ENCODE measurements at regions not wholly inside any gene's neighbourhood (a gene's known extent, or its start where the extent isn't known, plus 50 kb on each side); places are given as distances from the start of the nearest gene placed in this dataset.
"Not testable (repeated sequence)": the region's sequence is repeated elsewhere in the genome, so short reads cannot be mapped to it uniquely, and the experiment has no call there.

DNA sequence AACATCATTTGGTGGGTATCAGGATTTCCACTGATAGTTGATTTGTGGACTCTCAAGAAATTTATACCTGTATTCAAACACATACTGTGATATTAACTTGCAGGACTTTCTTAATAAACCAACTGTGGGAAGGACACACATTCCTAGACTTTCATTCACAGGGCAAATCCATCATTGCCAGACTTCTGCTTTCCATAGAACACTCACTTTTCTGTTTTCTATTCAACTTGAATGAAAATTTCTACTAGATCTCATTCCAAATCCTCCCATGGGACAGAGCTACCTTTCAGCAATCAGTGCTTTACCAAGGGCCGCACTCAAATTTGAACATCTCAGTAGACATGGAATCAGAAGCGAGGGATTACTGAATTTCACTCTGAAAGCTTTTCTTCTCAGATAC is 612.5 kb downstream of the IRS1 start:
- DNase-seq = no peak

DNA sequence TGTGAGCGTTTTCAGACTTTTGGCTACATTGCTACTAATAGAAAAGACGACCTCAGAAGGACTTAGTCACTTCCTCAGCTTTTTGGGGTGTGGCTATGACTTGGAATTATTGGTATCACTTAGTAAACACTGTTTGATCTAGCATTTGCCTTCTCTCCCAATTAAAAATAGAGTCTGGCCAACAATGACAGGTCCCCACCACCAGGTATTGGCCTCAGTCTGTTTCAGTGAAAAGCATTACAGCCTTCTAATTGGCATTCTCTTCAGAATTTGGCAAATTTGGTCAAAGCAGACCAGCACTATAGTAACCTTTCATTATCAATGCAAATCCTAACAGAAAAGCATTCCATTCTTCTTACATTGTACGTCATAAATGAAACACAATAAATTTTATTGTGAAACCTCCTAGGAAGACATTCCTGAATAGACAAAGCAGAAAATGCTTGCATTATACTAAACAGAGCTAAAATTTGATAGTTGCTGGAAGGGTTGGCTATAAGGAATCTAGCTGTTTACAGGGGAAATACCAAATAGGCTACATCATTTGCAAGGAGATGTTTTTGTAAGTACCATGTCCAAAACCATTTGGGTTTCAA is 613.9 kb downstream of the IRS1 start:
- DNase-seq = no peak

DNA sequence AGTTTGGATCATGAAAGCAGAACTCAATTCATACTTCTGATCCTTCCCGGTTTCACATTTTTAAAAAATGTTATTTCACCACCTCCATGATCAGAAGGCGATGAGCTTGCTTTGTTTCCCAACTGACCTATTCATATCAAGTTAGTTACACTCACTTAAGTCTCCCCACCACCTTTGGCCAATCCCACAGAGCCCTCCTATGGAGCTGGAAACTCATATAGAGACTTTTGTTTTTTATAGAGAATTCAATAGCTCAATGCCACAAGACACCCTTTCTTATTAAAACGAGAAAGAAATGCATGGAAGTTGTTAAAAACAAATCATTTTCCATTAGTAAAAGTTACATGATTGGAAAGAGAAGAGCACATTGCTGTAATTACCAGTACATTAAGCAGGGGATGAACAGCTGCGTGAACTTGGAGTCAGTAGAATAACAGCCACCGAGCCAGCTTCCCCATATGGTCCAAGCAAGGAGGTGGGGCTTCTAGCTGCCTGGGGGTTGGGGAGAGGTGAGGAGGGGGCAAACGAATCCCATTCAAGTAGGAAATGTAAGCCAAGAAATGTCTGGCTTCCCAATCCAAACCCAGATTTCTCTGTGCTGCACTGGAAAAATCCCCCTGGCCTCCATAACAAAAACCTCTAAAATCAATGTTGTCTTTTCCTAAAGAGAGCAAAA is 614.5 kb downstream of the IRS1 start:
- no peak for DNase-seq

DNA sequence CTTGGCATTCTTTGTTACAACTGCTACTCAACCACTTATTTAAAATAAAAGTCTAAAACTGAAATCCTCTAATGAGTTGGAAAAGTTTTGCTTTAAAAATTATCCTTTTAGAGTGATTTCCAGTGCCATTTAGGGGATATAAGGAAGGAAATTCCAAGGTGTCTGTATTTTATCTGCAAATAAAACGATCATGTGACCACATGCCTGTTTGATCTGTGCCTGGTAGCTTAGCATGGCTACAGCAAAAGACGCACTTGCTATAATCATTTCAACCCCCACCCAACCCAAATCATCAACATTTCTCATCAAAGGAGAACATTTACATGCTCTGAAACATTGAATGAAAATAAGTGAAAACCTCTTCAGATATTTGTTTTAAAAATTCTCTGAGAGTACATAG is 615.1 kb downstream of the IRS1 start:
- no peak for DNase-seq

DNA sequence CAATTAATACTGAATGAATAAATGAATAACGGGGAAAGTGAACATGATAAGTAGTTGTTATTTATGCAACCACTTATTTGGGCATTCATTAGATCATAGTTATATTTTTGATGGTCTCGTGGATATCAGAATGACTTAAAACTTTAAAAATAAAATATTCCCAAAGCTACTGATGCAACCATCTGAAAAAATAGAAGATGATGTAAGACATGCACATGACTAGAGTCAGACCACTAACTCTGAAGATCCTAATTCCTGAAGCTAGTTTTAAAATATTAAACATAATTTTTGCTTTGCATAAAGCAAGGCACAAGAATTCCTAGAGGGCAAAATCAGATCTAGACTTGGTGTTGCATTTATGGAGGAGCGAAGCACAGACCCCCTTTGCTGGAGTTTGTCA is 616.1 kb downstream of the IRS1 start:
- DNase-seq = no peak

DNA sequence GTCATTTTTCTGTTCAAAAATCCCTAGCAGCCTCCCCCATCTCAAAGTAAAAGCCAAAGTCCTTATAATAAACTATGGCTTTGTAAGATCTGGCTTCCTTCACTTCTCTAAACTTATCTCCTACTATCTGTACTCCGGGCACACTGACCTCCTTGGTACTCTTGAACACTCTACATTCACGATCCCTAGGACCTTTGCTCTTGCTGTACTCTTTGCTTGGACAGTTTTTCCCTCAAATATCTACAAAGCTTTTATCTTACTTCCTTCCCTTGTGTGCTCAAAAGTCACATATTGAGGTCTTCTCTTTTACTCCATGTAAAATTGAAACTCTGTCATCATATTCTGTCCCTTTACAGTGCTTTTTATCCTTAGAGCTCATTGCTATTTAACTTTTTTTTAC is 616.6 kb downstream of the IRS1 start:
- no peak for DNase-seq

DNA sequence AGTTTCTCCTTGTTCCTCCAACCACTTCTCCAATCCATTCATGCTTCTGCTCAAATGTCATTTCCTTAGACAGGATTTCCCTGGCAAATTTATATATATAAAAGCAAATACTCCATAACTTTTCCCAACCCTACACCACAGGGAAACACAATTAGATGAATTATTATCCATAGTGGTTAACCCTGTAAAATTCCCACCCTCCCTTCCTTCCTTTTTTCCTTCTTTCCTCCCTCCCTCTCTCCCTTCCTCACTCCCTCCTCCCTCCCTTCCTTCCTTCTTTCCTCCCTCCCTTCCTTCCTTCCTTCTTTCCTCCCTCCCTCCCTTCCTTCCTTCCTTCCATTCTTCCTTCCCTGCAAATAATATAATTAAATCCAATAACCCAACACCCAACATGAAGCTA is 617.7 kb downstream of the IRS1 start:
- no peak for DNase-seq

DNA sequence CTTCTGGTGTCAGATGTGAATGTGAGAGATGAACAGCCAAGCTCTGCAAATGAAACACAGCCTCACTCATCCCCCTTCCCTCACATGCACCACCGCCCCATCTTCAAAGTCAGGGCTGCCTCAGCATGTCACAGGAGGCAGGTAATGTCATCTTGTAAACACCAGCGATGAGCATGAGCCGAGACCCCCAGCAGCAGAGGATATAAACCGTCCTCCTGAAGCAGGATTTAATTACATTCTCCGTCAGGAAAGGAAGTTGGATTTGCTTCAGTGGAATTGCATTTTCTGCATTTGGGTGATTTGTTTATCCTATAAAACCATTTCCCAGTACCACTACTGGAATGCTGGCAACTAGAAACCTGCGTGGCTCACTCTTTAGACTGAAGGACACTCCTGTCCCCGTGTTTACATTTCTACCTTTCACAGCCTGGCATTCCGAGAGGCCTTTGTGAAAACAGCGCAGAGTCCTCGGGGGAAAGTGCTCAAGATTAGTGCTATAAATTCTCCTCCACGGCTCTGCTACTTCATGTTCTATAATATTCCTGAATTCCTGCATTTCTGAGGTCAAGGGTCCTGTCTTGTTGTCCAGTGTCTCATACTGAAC is 619.2 kb downstream of the IRS1 start:
- DNase-seq = no peak

DNA sequence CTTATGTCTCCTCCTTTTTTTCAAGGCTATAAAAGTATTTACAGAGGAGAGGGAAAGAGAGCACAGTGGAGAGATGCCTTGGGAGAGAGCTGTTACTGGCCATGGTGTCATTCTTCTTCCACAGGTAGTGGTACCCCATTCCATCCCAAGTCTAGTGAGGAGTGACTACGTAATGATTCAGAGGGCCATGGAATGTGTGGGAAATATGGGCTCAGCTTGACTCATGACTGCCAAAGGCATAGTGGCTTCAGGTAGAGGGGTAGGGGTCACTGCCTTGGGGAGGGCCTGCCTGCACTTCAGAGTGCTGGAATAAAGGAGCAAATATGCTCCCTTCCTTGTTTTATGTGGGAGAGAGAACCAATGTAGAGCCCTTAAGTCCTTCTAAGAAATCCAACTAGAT is 620.6 kb downstream of the IRS1 start:
- no peak for DNase-seq

DNA sequence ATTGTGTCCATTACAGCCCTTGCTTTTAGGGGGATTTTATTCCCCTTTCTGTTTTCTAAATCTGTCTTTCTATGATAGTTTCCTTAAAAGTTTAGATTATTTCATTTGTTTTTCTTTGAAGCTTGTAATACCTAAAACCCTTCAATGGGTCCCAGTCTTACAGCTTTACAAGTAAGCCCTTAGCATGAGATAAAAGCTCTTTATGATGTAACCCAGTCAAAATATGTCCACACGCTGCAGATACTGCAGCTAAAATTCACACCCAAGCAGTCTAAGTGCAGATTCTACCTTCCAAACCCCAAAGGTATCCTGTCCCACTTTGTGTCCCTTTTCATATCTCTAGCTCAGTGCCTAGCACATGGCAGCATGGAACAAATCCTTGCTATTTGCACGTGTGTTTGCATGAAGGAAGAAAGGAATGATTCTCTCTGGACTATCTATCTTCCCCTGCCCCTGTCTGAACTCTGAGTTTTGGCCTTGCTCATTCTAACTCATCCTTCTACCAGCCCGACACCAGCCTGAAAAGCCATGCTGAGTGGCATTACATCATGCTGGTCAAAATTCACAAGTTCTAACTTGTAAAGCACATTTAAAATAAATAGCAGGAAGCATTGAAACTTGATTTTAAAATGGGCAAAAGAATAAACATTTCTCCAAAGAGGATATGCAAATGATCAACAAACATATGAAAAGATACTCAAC is 623.2 kb downstream of the IRS1 start:
- no peak for DNase-seq

DNA sequence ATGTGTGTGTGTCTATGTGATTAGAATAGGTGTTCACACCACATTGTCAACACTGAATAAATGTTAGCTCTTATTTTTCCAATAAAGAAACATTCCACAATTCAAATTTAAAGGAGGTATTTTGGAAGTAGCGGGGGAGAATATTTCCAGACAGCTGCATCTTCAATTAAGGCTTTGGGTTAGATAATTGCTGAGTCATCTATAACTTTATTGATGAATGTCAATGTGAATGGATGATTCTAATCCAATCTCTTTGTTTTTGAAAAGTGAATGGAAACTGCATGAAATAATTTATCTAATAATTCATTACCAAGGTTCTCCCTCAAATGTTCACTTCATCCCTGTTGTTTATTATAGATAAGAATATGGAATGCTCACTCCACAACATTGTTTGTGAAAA is 625.2 kb downstream of the IRS1 start:
- DNase-seq = no peak

DNA sequence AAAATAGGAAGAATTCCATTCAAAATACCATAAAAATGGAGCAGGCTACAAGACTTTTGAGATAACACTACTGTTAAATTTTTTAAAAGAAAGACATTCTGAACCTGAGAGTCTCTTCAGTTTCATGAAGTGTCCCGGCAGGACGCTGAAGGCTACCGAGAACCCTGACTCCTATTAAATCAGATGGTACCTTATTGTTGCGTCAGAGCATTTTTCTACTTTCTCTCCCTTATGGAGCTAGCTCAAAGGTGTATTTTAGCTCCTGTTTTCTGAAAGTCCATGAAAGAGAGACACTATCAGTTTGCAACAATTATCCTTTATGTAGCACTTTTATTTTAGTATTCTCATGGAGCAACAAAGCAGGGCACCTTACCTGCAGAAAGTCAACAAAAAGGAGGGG is 626.7 kb downstream of the IRS1 start:
- no peak for DNase-seq

DNA sequence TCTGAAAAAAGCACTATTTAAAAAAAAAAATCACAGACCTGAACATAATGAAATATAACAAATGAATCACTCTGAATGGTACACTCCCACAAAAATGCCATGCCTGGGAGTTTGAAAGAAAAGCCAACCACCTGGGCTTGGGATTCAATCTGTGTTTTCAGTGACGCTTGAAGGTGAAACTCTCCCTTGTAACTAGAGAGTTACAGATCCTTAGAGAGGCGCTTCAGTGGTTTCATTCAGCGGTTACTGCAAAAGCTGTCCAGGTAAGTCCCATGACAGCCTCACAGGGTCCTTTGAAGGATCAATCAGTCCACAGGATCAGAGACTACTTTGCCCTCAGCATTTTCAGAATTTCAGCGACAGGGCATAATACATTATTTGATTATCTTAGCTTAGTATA is 627.3 kb downstream of the IRS1 start:
- DNase-seq = no peak

DNA sequence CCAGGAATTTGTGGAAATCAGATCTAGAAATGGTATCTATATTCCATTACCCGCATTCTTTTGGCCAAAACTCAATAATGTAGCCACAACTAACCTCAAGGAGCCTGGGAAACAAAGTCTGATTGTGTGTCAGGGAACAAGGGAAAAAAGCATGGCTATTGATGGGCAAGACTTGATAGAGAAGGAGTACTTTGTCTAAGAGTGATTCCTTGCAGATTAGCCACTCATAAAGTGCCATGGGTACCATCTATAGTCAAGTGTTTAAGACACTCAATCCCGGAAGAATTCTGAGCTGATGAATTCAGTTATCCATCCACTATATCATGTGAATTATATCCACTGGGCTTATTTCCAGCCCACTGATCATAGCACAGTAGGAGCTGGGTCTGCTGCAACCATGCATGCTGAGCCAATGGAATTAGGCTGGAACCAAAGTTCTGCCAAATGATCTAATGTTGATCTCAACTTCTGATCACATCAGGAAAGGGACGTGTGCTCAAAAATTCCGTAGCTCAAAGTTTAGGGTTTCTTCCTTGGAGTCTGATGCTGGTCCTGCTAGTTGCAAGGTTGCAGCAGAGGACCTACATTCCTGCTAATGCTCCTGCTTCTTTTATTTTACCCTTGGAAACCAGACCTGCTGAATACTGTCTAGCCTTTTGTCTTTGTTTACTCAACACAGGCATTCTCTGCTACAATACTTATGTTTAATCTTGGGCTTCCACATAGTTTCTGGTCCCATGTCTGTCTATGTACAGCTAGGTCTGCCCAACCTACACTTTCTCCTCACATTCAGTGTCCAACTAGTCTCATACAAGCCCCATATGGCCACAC is 629.7 kb downstream of the IRS1 start:
- no peak for DNase-seq

DNA sequence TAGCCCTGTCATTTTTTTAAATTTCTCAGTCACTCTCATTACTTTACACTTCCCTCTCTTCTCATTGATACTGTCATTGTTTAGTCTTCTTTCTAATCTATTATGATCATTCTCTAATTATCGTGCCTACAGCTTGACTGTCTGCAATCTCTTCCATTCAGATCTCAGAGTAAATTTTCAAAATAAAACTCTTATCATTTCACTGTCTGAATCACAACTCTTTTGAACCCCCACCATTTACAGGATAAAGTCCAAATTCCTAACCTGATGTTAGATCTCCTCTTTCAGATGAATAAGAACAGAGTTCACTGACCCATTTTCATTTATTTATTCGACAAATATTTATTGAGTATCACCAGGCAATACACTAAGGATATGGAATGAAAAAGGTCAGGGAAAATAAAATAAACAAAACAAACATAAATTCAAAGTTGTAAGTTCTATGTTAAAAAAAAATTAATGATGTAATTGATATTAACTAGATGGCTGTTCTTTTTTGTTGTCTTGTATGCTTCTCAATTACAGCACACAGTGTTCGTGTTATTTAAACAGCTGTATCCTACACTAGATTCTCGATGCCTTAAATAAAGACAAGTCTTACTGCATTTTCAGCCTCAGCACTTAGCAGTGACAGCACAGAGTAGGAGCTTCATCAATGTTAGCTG is 631.0 kb downstream of the IRS1 start:
- no peak for DNase-seq

DNA sequence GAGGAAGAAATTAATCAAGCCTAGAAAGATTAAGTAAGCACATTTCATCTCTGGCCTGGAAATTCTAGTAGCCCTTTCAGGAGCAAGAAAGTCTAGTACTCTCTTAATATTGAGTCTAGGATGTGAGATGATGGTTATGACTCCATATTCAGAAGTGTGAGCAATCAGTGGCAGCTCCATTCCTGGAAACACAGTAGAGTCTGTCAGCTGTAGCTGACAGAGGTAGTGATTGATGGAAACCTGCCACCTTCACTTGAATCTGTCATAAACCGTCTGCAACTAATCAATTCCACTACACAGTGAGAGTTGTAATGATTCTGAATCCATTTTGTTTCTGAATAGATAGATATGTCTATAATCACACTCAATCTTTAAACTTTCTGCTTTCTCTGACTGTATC is 635.1 kb downstream of the IRS1 start:
- no peak for DNase-seq

DNA sequence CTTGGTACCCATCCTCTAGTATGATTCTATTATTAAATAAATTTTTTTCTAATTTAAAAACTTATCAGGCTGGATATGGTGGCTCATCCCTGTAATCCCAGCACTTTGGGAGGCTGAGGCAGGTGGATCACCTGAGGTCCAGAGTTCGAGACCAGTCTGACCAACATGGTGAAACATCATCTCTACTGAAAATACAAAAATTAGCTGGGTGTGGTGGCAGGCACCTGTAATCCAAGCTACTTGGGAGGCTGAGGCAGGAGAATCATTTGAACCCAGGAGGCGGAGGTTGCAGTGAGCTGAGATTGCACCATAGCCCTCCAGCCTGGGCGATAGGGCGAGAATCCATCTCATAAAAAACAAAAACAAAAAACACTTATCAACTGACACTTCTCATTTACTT is 639.0 kb downstream of the IRS1 start:
- not testable (repeated sequence) for DNase-seq

DNA sequence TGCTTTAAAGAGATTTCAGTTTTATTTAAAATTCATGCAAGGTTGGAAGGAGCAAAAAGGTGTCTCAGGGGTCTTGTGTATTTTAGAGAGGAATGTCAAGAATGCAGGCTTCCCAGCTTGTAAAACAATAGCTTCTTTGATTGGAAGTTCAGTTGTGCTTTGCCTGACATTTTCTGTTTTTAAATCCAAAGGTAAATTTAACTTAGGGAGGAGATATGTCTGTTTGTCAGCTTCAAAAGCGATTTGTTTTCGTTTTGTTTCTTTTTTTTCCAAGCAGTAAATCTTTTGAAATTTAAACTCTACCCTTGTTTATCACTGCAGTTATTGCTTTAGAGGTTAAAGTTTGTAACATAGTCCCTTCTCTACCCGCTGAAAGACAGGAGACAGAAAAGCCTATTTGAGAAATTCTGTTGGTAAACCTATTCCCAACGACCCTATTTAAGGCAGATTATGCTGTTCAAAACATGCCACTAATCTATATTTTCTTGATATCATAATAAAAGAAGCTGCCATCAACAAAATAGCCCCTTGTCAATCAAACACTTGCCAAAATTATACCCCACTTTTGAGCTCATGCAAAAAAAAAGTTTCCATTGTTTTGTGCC is 639.6 kb downstream of the IRS1 start:
- no peak for DNase-seq

DNA sequence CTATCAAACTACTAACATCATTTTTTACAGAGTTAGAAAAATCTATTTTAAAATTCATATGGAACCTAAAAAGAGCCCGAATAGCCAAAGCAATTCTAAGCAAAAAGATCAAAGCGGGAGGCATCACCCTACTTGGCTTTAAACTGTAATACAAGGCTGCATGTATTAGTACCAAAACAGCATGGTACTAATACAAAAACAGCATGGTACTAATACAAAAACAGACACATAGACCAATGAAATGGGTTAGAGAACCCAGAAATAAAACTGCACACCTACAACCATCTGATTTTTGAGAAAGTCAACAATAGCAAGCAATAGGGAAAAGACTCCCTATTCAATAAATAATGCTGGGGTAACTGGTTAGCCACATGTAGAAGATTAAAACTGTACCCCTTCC is 640.7 kb downstream of the IRS1 start:
- DNase-seq = no peak

DNA sequence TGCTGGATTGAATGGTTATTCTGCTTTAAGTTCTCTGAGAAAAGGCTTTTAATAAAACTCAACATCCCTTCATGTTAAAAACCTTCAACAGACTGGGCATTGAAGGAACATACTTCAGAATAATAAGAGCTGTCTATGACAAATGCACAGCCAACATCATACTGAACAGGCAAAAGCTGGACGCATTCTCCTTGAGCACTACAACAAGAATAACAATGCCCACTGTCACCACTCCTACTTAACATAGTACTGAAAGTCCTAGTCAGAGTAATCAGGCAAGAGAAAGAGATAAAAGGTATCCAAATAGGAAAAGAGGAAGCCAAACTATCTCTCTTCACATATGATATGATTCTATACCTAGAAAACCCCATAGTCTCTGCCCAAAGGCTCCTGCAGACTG is 641.4 kb downstream of the IRS1 start:
- DNase-seq = no peak

DNA sequence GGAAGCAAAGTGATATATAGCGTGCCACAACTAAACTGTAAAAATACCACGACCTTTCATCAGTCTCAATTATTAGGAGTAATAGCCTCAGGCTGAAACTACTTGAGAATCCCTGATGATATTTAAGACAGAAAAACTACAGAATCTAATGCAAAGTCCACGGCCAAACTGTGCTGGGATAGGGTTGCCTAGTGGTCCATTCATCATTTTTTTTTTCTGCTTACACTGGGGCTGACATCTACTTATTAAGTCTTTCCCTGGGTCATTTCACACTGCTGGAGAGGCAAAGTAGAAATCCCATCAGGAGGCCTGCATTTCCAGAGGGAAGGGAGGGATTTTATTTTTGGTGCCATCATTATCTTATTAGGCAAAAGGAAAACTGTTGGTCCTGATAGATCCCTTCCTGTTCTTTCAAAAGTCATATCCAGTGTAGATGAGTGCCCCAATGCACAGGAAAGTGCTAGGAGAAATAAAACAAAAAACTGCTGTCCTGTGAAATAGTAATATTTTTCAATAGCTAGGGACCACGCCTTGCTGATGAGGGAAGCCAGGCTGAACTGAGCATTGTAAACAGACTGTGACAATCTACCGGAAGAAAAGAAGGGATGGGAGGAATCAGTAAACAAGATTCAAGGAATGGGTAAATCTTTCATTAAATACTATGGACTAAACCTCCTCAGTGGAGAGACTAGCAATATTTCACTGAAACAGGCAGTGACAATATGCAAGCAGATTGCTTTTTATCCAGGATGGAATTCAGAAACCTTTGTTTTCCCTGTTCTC is 644.3 kb downstream of the IRS1 start:
- DNase-seq = no peak

All from NCI-H1105 (cell line).